Activated CD4-positive, alpha-beta T cell treated with anti-CD3 and anti-CD28 coated beads for 36 hours (primary cell): ENCODE measurements at regions not wholly inside any gene's neighbourhood (a gene's known extent, or its start where the extent isn't known, plus 50 kb on each side); places are given as distances from the start of the nearest gene placed in this dataset.

Experiments
- ATAC-seq: fragments of 200-7000 bp; cut with Tn5 transposase; one replicate; pipeline ENCODE4 v1.10.0; 2021; ENCODE audit warnings: mild to moderate bottlenecking, moderate library complexity
- CTCF ChIA-PET: fragments of 350-600 bp; sonication (Branson Sonifier 250); formaldehyde crosslinking; loops from one replicate; lab custom pipeline; 2021; ENCODE audit warnings: antibody characterized with exemption; lab: Charles Lee
- POLR2A ChIA-PET: fragments of 350-600 bp; sonication (Branson Sonifier 250); formaldehyde crosslinking; loops from one replicate; lab custom pipeline; 2021; ENCODE audit warnings: antibody characterized with exemption, inconsistent platforms; lab: Charles Lee
- DNase-seq: peaks from one replicate; pipeline ENCODE4 v3.0.0-alpha.2; 2020
- H3K27ac Mint-ChIP-seq: one replicate; pipeline ENCODE4 v1.8.0; 2021; ENCODE audit warnings: mixed read lengths
- H3K27me3 Mint-ChIP-seq: one replicate; pipeline ENCODE4 v1.8.0; 2021; ENCODE audit warnings: mixed read lengths
- H3K36me3 Mint-ChIP-seq: one replicate; pipeline ENCODE4 v1.8.0; 2021; ENCODE audit warnings: low read depth, mixed read lengths
- H3K4me1 Mint-ChIP-seq: one replicate; pipeline ENCODE4 v1.8.0; 2021; ENCODE audit warnings: mixed read lengths
- H3K4me3 Mint-ChIP-seq: one replicate; pipeline ENCODE4 v1.8.0; 2021; ENCODE audit warnings: mild to moderate bottlenecking, moderate library complexity, mixed read lengths
- H3K9me3 Mint-ChIP-seq: one replicate; pipeline ENCODE4 v1.8.0; 2021; ENCODE audit warnings: low read depth, mixed read lengths
- intact Hi-C, 2 experiments: fragments of 100-400 bp; cut with DNase I in 1 of 2; cut with micrococcal nuclease in 1 of 2; formaldehyde crosslinking; loops; one replicate each; pipeline versions ENCODE4 v1.14.2 to v1.15.1; 2022 to 2024; cut with DNase I, micrococcal nuclease

GRCh38 chrX:124634363-124634762, 288.0 kb downstream of the SH2D1A start:
- ATAC-seq (no peak), DNase-seq (no peak)
- no peak overlapping the region for H3K27ac Mint-ChIP-seq
- H3K36me3 Mint-ChIP-seq, result no peaks in the 10 kb centered on the region
- no peaks in the 10 kb centered on the region for H3K27me3 Mint-ChIP-seq
- intact Hi-C loops, result no loop called here
- no peak overlapping the region for H3K4me3 Mint-ChIP-seq
- CTCF ChIA-PET, result no interaction called here
- H3K4me1 Mint-ChIP-seq, result no peaks in the 10 kb centered on the region
- H3K9me3 Mint-ChIP-seq, result no peaks in the 10 kb centered on the region
- POLR2A ChIA-PET, result no interaction called here

GRCh38 chrX:124641737-124642491, 295.6 kb downstream of the SH2D1A start:
- Mint-ChIP-seq H3K4me3 (no peak overlapping the region), H3K27ac (no peak overlapping the region), H3K27me3 (no peaks in the 10 kb centered on the region), H3K4me1 (no peaks in the 10 kb centered on the region), H3K36me3 (peaks cover 1% of the 10 kb centered on the region), H3K9me3 (no peaks in the 10 kb centered on the region)
- ATAC-seq, result no peak
- no peak for DNase-seq
- ChIA-PET CTCF (no interaction called here), POLR2A (no interaction called here)
- intact Hi-C loops, result no loop called here

GRCh38 chrX:124646403-124646802, 300.0 kb downstream of the SH2D1A start:
- Mint-ChIP-seq H3K27me3 (no peaks in the 10 kb centered on the region), H3K4me3 (no peak overlapping the region), H3K4me1 (no peaks in the 10 kb centered on the region), H3K36me3 (no peaks in the 10 kb centered on the region), H3K27ac (no peak overlapping the region), H3K9me3 (no peaks in the 10 kb centered on the region)
- intact Hi-C loops, result no loop called here
- ChIA-PET CTCF (no interaction called here), POLR2A (no interaction called here)
- ATAC-seq (no peak), DNase-seq (no peak)

GRCh38 chrX:124651031-124651430, 304.7 kb downstream of the SH2D1A start:
- H3K36me3 Mint-ChIP-seq, result no peaks in the 10 kb centered on the region
- intact Hi-C loops, result no loop called here
- H3K27ac Mint-ChIP-seq, result no peak overlapping the region
- H3K4me1 Mint-ChIP-seq, result no peaks in the 10 kb centered on the region
- DNase-seq, result no peak
- POLR2A ChIA-PET, result no interaction called here
- CTCF ChIA-PET, result no interaction called here
- no peaks in the 10 kb centered on the region for H3K27me3 Mint-ChIP-seq
- no peaks in the 10 kb centered on the region for H3K9me3 Mint-ChIP-seq
- no peak for ATAC-seq
- H3K4me3 Mint-ChIP-seq, result no peak overlapping the region

GRCh38 chrX:124665621-124666400, 319.4 kb downstream of the SH2D1A start:
- CTCF ChIA-PET, result no interaction called here
- H3K27ac Mint-ChIP-seq, result no peak overlapping the region

GRCh38 chrX:124679199-124679598, 332.8 kb downstream of the SH2D1A start:
- no peaks in the 10 kb centered on the region for H3K27me3 Mint-ChIP-seq
- H3K4me3 Mint-ChIP-seq, result no peak overlapping the region
- DNase-seq, result no peak
- intact Hi-C loops, result no loop called here
- CTCF ChIA-PET, result no interaction called here
- H3K27ac Mint-ChIP-seq, result no peak overlapping the region
- no peaks in the 10 kb centered on the region for H3K36me3 Mint-ChIP-seq
- no peaks in the 10 kb centered on the region for H3K9me3 Mint-ChIP-seq
- H3K4me1 Mint-ChIP-seq, result no peaks in the 10 kb centered on the region
- POLR2A ChIA-PET, result no interaction called here
- no peak for ATAC-seq

More at GRCh38 chrX:124665621-124666400, 319.4 kb downstream of the SH2D1A start:
- DNase-seq, result no peak
- Mint-ChIP-seq H3K4me1 (peaks cover 6% of the 10 kb centered on the region), H3K4me3 (no peak overlapping the region), H3K36me3 (no peaks in the 10 kb centered on the region), H3K27me3 (no peaks in the 10 kb centered on the region), H3K9me3 (no peaks in the 10 kb centered on the region)
- intact Hi-C loops, result no loop called here
- POLR2A ChIA-PET, result no interaction called here
- ATAC-seq, result no peak

GRCh38 chrX:124680287-124680686, 333.9 kb downstream of the SH2D1A start:
- H3K9me3 Mint-ChIP-seq, result peaks cover 3% of the 10 kb centered on the region
- intact Hi-C loops, result no loop called here
- H3K27me3 Mint-ChIP-seq, result no peaks in the 10 kb centered on the region
- H3K4me3 Mint-ChIP-seq, result no peak overlapping the region
- no peak overlapping the region for H3K27ac Mint-ChIP-seq
- H3K4me1 Mint-ChIP-seq, result no peaks in the 10 kb centered on the region
- POLR2A ChIA-PET, result no interaction called here
- ATAC-seq (no peak), DNase-seq (no peak)
- CTCF ChIA-PET, result no interaction called here
- peaks cover 4% of the 10 kb centered on the region for H3K36me3 Mint-ChIP-seq

- Mint-ChIP-seq H3K27ac (no peak overlapping the region), H3K9me3 (peaks cover 2% of the 10 kb centered on the region), H3K36me3 (peaks cover 8% of the 10 kb centered on the region), H3K4me3 (no peak overlapping the region), H3K27me3 (no peaks in the 10 kb centered on the region), H3K4me1 (no peaks in the 10 kb centered on the region)
- CTCF ChIA-PET, result no interaction called here
- POLR2A ChIA-PET, result no interaction called here
- intact Hi-C loops, result no loop called here
- ATAC-seq (no peak), DNase-seq (no peak)
Measured at GRCh38 chrX:124690495-124690894, 344.1 kb downstream of the SH2D1A start.

- Mint-ChIP-seq H3K27ac (no peak overlapping the region), H3K9me3 (no peaks in the 10 kb centered on the region), H3K4me1 (peaks cover 2% of the 10 kb centered on the region), H3K27me3 (no peaks in the 10 kb centered on the region), H3K36me3 (no peaks in the 10 kb centered on the region), H3K4me3 (no peak overlapping the region)
- POLR2A ChIA-PET, result no interaction called here
- CTCF ChIA-PET, result no interaction called here
- intact Hi-C loops, result no loop called here
- DNase-seq, result no peak
- ATAC-seq, result no peak
Measured at GRCh38 chrX:124699876-124700275, 353.5 kb downstream of the SH2D1A start.

GRCh38 chrX:124717537-124717936, 371.2 kb downstream of the SH2D1A start:
- H3K4me1 Mint-ChIP-seq, result peaks cover 22% of the 10 kb centered on the region
- H3K27me3 Mint-ChIP-seq, result no peaks in the 10 kb centered on the region
- H3K4me3 Mint-ChIP-seq, result no peak overlapping the region
- intact Hi-C loops, result no loop called here
- no peaks in the 10 kb centered on the region for H3K36me3 Mint-ChIP-seq
- ChIA-PET CTCF (no interaction called here), POLR2A (no interaction called here)
- peak; percentile 53 for ATAC-seq
- peak; percentile 15 for DNase-seq
- H3K27ac Mint-ChIP-seq, result peak overlapping the region; percentile 59
- H3K9me3 Mint-ChIP-seq, result no peaks in the 10 kb centered on the region

- ChIA-PET POLR2A (no interaction called here), CTCF (no interaction called here)
- H3K36me3 Mint-ChIP-seq, result no peaks in the 10 kb centered on the region
- peaks cover 27% of the 10 kb centered on the region for H3K4me1 Mint-ChIP-seq
- DNase-seq (no peak), ATAC-seq (no peak)
- no peak overlapping the region for H3K4me3 Mint-ChIP-seq
- H3K9me3 Mint-ChIP-seq, result no peaks in the 10 kb centered on the region
- no peaks in the 10 kb centered on the region for H3K27me3 Mint-ChIP-seq
- intact Hi-C loops, result no loop called here
- H3K27ac Mint-ChIP-seq, result no peak overlapping the region
Measured at GRCh38 chrX:124719060-124719459, 372.7 kb downstream of the SH2D1A start.

- Mint-ChIP-seq H3K36me3 (no peaks in the 10 kb centered on the region), H3K4me1 (peaks cover 39% of the 10 kb centered on the region), H3K27ac (no peak overlapping the region), H3K4me3 (no peak overlapping the region), H3K27me3 (no peaks in the 10 kb centered on the region), H3K9me3 (no peaks in the 10 kb centered on the region)
- intact Hi-C loops, result no loop called here
- DNase-seq (no peak), ATAC-seq (no peak)
- POLR2A ChIA-PET, result no interaction called here
- CTCF ChIA-PET, result no interaction called here
Measured at GRCh38 chrX:124720532-124720931, 374.2 kb downstream of the SH2D1A start.
